Bronchial epithelial cell (primary cell): ENCODE measurements at regions not wholly inside any gene's neighbourhood (a gene's known extent, or its start where the extent isn't known, plus 50 kb on each side); places are given as distances from the start of the nearest gene placed in this dataset.

Source experiments
- DNase-seq: peaks from one replicate; pipeline ENCODE4 v3.0.0-alpha.2; 2010; ENCODE audit warnings: low read depth
- FAIRE-seq: peaks from 2 replicates; lab custom pipeline; 2011; peaks lifted over from hg19 to GRCh38; lab: Jason Lieb, UNC
- H3K27me3 ChIP-seq: 2 replicates; pipeline ENCODE4 v1.5.1; 2011; ENCODE audit warnings: low read length; ENCODE audit not compliant: control insufficient read depth, insufficient read depth
- H3K36me3 ChIP-seq: 2 replicates; pipeline ENCODE4 v1.5.1; 2011; ENCODE audit warnings: low read length; ENCODE audit not compliant: control insufficient read depth, insufficient read depth
- H3K4me3 ChIP-seq: 2 replicates; pipeline ENCODE4 v1.5.1; 2011; ENCODE audit warnings: mild to moderate bottlenecking, low read depth, low read length, control low read depth
- CTCF ChIP-seq: IDR thresholded peaks from 2 replicates; pipeline ENCODE4 v1.5.1; 2011; ENCODE audit warnings: mild to moderate bottlenecking, moderate library complexity, low read length, control low read depth, inconsistent platforms; ENCODE audit not compliant: insufficient read depth, severe bottlenecking

- FAIRE-seq (no peak), DNase-seq (no peak)
- no peak for TF ChIP-seq CTCF
- no peak overlapping the region for H3K4me3 ChIP-seq
- no peaks in the 10 kb centered on the region for H3K27me3 ChIP-seq
- no peaks in the 10 kb centered on the region for H3K36me3 ChIP-seq
Observed at GRCh38 chr3:24648063-24648462, 153.4 kb upstream of the THRB start.

- H3K27me3 ChIP-seq, result no peaks in the 10 kb centered on the region
- H3K4me3 ChIP-seq, result no peak overlapping the region
- DNase-seq (no peak), FAIRE-seq (no peak)
- no peaks in the 10 kb centered on the region for H3K36me3 ChIP-seq
- TF ChIP-seq CTCF, result no peak
Observed at GRCh38 chr3:24650839-24651238, 156.2 kb upstream of the THRB start.

- TF ChIP-seq CTCF, result no peak
Observed at GRCh38 chr3:24657870-24658510, 163.3 kb upstream of the THRB start.

GRCh38 chr3:24661175-24661584, 166.5 kb upstream of the THRB start:
- FAIRE-seq, result no peak
- H3K4me3 ChIP-seq, result no peak overlapping the region
- TF ChIP-seq CTCF, result no peak
- DNase-seq, result no peak
- no peaks in the 10 kb centered on the region for H3K27me3 ChIP-seq
- no peaks in the 10 kb centered on the region for H3K36me3 ChIP-seq

More at GRCh38 chr3:24657870-24658510, 163.3 kb upstream of the THRB start:
- Histone ChIP-seq H3K36me3 (no peaks in the 10 kb centered on the region), H3K27me3 (no peaks in the 10 kb centered on the region), H3K4me3 (no peak overlapping the region)
- peak; percentile 49 for DNase-seq
- no peak for FAIRE-seq

GRCh38 chr3:24662449-24663345, 168.0 kb upstream of the THRB start:
- no peaks in the 10 kb centered on the region for H3K27me3 ChIP-seq
- DNase-seq, result peak; percentile 46
- no peak overlapping the region for H3K4me3 ChIP-seq
- TF ChIP-seq CTCF, result no peak
- no peak for FAIRE-seq
- H3K36me3 ChIP-seq, result no peaks in the 10 kb centered on the region
